Brain microvascular endothelial cell (primary cell): ENCODE measurements at regions not wholly inside any gene's neighbourhood (a gene's known extent, or its start where the extent isn't known, plus 50 kb on each side); places are given as distances from the start of the nearest gene placed in this dataset.

Experiments used
- DNase-seq: peaks from one replicate; pipeline ENCODE4 v3.0.0-alpha.2; 2020
- H3K27ac ChIP-seq: fragments of 250-450 bp; sonication (Bioruptor Pico); 2 replicates; pipeline ENCODE4 v1.5.1; 2020; ENCODE audit warnings: mild to moderate bottlenecking, moderate library complexity
- H3K27me3 ChIP-seq: fragments of 250-450 bp; sonication (Bioruptor Pico); replicated peaks from 2 replicates; pipeline ENCODE4 v1.5.1; 2020; ENCODE audit warnings: mild to moderate bottlenecking
- H3K36me3 ChIP-seq: fragments of 250-450 bp; sonication (Bioruptor Pico); replicated peaks from 2 replicates; pipeline ENCODE4 v1.5.1; 2020; ENCODE audit warnings: mild to moderate bottlenecking
- H3K4me3 ChIP-seq: 2 replicates; pipeline ENCODE4 v1.5.1; 2011; ENCODE audit warnings: low read depth, mild to moderate bottlenecking, control low read depth, low read length, moderate library complexity
- CTCF ChIP-seq: IDR thresholded peaks from 2 replicates; pipeline ENCODE4 v1.5.1; 2011; ENCODE audit warnings: low read depth, mild to moderate bottlenecking, moderate library complexity, low read length, control low read depth, inconsistent platforms; ENCODE audit errors: missing control alignments
- in situ Hi-C: cut with HindIII; loops from 2 replicates; pipeline ENCODE4 v1.10.0; 2017; ENCODE audit warnings: low sequenced_read_pairs, low pct_ligation_motif_present

- Histone ChIP-seq H3K27me3 (no peaks in the 10 kb centered on the region), H3K4me3 (no peak overlapping the region), H3K27ac (no peak overlapping the region), H3K36me3 (no peaks in the 10 kb centered on the region)
- in situ Hi-C loops = no loop called here
- TF ChIP-seq CTCF = no peak
- DNase-seq = no peak
Observed at GRCh38 chr10:42942279-42942950, 134.5 kb upstream of the RET start.

GRCh38 chr10:42943025-42943818 is 133.6 kb upstream of the RET start:
- no peak for TF ChIP-seq CTCF
- no peak overlapping the region for H3K4me3 ChIP-seq
- no peak for DNase-seq
- H3K27ac ChIP-seq = no peak overlapping the region
- H3K36me3 ChIP-seq = no peaks in the 10 kb centered on the region
- H3K27me3 ChIP-seq = no peaks in the 10 kb centered on the region
- in situ Hi-C loops = no loop called here

- H3K36me3 ChIP-seq = no peaks in the 10 kb centered on the region
- no peak overlapping the region for H3K4me3 ChIP-seq
- in situ Hi-C loops = no loop called here
- H3K27ac ChIP-seq = no peak overlapping the region
- TF ChIP-seq CTCF = no peak
- no peak for DNase-seq
- peaks cover 9% of the 10 kb centered on the region for H3K27me3 ChIP-seq
Observed at GRCh38 chr10:42948040-42948439, 128.8 kb upstream of the RET start.

GRCh38 chr10:42949287-42949686 is 127.6 kb upstream of the RET start:
- H3K36me3 ChIP-seq = no peaks in the 10 kb centered on the region
- H3K4me3 ChIP-seq = no peak overlapping the region
- no peak for DNase-seq
- no peak overlapping the region for H3K27ac ChIP-seq
- no peak for TF ChIP-seq CTCF
- in situ Hi-C loops = no loop called here
- H3K27me3 ChIP-seq = peaks cover 9% of the 10 kb centered on the region

GRCh38 chr10:42950606-42951485 is 126.0 kb upstream of the RET start:
- Histone ChIP-seq H3K4me3 (no peak overlapping the region), H3K27ac (no peak overlapping the region), H3K36me3 (no peaks in the 10 kb centered on the region), H3K27me3 (peaks cover 9% of the 10 kb centered on the region)
- in situ Hi-C loops = no loop called here
- DNase-seq = no peak
- no peak for TF ChIP-seq CTCF
